HTERT RPE-1 (cell line): ENCODE measurements at regions not wholly inside any gene's neighbourhood (a gene's known extent, or its start where the extent isn't known, plus 50 kb on each side); places are given as distances from the start of the nearest gene placed in this dataset.

Experiments used
- in situ Hi-C: fragments of 300-500 bp; cut with MboI; formaldehyde crosslinking; loops from 4 replicates; pipeline ENCODE4 v1.14.3; 2020; ENCODE audit warnings: low sequenced_read_pairs

DNA sequence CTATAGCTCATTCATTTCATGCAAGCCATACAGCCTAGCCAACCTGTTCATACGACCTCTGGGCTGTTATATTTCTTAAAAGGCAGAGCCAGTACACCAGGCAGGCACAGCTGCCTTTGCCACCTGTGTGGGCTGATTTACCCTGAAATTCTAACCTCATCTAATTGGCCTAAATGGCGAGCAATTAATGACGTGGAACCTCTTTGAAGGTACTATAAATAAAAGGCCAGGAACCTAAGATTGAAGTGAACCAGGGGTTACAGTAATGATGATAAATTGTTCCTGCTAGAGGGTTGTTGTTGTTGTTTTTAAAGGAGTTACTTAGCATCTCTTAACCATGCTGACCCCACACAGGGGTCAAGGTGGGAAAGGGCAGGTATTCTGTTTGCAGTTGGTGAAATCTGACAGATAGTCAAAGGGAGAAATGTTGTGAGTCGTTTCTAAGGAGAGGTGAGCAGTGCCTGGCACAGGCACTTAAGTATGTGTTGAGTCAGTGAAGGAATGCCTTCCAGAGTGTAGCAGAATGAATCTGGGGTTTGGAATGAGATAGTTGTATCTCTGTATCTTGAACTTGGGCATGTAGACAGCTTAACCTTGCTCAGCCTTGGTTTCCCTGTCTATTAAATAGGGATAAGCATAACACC is 213.5 kb upstream of the NAV2 start:
- in situ Hi-C loops = no loop called here

DNA sequence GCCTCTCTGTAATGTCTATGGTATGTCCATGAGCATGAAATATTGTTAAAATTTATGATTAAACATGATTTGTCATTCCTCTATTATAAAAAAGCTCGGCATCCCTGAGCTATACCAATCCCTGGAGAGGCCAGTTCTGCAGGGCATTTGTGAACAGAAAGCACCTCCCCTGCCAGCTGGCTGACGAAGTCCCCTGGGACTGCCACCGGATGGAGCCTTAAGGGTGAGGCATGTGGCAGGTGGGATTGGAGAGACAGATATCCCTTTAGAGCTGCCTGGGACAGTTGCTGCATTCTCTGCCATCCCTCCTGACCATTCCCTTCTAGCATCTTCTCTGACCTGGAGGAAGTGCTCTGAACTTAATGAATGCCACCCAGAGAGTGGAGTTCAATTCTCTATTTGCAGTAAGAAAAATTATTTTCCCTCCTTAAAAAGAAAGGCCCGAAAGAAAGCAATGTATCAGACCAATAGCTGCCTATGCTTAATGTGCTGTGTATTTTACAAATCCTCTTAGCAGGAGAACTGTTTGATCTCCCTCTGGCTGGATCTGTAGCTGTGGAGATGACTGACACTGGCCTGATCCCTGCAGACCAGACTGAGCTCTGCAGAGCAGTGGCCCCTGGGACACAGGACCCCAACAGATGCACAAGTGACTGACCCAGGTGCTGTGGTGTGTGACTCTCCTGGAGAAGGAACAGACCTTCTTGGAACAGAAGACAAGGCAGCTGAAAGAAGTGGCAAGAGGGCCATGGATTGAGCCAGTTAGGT is 219.0 kb upstream of the NAV2 start:
- in situ Hi-C loops = no loop called here

DNA sequence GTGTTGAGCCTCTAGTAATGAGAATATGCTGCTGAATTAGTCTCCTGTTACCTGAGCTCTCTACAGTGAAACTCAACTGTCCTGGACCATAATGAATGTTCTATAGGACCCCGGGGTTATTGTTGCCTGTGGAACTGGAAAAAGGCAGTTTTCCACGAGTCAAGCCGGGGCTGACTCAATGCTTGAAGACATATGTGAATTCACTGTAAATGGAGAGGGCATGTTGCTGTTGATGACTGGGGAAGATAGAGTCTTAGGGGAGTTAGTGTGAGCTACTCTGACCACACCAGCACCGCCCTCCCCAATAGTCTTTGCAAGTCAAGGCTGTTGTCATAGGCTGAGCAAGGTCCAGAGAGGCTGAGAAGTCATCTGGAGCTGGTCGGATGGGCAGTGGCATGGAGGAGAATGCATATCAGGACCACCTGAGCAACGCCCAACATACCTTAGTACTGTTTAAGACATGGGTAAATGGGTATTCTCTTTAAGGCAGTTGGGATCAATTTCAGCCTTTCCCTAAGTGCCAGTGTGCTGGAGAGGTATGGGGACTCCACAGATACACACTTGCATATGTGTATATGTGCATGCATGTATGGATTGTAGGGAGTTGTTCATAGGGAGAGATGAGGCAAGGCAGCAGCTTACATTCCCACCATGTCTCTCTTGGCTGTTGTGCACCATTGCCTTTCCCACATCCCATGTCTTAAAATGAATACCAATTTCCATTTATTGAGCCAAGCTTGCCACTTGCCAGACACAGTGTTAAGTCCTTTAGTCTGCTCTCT is 230.1 kb upstream of the NAV2 start:
- in situ Hi-C loops = no loop called here

DNA sequence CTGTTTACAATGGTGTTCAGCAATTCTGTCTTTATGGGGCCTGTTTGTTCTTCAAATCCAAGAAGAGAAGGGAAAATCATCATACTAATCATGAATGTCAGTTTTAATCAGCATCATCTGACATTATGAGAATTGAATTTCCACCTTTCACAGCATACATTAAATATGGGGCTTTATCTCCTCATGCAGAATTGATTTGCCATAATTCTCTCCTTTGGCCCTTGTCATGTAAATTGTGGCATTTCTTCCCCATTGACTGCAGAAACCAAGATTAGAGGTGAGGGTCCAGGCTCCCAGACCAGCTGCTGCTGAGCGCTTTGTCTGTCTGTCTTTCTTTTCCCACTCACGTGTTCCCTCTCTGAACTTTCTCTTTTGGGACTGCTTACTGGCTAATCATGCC is 232.1 kb upstream of the NAV2 start:
- in situ Hi-C loops = no loop called here

DNA sequence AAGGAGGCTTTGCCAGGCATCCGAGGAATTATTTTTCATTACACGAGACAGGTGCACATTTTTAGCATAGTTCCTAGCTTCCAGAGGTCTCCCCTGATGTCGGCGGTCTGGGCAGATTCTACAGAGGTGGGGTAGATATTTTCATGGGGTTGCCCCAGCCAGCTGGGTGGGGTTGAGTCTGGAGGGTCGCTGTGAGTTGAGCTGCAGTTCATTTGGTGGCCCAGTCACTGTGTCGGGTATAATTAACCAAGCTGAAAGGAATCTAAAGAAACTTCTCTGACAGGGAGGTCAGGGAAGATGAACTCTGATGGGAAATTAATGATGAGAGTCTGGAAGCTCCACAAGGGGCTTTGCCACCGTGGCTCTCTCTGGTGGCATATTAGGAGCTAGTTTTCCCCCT is 233.7 kb upstream of the NAV2 start:
- in situ Hi-C loops = no loop called here

DNA sequence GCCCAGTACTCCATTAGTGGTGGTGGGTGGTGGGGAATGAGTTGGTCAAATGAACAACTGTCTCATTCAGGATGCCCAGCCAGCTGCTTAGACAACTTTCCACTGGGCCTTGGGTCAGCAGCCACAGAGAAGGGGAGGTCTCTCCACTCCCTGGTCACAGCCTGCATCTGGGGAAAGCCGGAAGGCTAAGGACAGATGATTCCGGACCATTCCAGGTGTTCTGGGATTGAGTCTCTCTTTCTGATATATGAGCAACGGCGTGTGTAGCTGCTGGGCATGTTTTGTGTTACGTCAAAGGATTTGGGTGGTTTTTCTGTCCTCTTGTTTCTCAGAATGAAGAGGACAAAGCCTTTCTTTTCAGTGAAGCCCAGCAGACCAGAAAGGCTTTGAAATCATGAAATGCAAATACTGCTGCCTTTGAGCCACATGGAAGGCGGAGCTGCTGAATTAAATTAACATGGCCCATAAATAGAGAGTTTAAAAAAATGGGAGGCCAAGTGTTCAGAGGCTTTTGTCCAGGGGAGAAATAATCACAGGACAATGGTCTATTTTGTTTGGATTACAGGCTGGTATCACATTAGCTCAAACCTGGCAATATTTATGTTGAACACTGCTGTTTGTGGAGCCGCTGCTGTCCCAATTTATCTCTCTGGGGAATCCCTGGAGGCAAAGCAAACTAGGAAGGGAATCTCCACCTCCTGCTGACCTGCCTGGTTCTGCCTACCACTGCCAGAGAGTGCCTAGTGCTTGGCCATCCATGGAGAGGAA is 234.4 kb upstream of the E2F8 start:
- in situ Hi-C loops = no loop called here

DNA sequence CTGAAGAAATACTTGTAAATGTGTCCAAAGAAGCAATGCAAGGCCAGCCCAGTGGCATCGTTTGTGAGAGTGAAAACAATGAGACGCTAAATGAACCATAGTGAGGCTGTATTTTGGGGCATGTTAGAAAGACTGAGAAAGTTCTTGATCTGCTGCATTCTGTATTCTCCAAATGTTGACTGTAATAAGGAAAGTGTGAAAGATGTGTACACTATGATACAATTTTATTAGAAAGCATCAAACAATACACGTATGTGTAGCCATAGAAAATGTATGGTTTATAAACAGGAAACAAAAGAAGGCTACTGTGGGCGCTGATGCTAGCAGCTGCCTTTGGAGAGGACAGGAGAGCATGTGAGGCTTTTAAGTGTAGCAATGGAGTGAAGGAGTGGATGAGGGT is 233.5 kb upstream of the E2F8 start:
- in situ Hi-C loops = no loop called here

DNA sequence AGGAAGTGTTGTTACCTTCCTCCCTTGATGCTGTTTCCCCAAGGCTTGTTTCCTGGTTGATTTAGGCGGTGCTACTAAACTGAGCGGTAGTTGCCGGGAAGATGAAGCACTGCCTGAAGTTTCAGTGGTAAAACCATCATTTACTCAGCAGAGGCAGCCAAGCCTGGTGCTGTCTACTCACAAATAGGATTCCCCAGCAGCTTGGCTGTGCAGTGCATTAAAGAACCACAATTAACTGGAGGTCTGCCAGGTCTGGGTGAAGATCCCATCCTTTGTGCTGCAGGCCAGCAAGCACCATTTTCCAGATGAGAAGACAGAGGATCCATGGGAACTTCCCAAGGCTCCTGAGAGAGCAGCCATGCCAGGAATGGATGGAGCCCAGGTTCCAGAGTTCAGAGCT is 231.9 kb upstream of the E2F8 start:
- in situ Hi-C loops = no loop called here

DNA sequence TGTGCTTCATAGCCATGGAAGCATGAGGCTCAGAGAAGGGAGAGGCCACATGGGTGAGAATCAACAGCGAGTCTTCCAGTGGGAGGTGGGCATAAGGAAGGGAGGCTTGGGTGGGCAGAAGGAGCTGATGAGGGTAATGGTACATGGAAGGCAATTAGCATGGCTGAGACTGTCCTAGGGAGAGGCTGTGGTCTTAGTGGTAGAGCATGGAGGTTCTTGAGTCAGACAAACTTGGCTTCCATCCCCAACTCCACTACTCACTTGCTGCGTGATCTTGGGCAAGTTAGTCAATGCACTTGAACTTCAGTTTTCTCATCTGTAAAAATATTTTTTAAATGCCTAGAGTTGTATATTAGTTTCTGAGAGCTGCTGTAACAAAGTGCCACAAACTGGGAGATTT is 227.2 kb upstream of the E2F8 start:
- in situ Hi-C loops = no loop called here

DNA sequence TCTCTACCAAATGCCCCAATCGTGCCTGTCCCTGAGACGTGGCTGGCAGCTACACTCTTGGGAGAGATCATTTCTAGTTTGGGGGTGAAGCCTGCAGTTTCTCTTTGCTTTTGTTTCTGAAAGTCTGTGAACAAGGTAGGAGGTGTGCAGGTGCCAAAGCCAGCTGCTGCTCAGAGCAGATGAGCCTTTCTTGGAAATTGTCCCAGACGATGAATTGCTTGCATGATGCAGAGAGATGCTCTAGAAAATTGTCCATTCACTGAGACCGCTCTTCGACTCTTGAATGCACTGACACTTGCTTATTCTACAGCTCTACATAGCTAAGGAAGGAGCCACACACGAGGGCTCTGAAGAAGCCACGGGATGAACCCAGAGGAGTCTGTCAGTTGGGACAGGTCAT is 225.6 kb upstream of the E2F8 start:
- in situ Hi-C loops = no loop called here

DNA sequence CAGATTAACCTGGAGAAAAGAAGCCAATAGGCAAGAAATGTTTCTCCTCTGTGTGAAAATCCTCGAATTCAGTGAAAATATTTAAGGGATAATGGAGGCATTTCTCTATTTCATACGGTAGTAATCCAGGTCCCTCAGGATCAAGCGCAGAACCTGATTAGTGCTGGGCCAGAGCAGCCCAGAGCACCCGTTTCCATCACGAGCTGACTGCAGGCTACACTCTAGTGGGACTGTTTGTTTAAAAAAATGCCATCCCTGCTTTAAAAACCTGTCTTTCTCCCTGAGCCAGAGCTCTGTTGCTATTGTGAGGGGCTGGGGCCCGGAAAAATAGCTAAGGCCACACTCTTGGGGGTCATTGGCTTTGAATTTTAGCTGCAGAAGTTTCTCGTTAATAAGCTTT is 223.2 kb upstream of the E2F8 start:
- in situ Hi-C loops = no loop called here

DNA sequence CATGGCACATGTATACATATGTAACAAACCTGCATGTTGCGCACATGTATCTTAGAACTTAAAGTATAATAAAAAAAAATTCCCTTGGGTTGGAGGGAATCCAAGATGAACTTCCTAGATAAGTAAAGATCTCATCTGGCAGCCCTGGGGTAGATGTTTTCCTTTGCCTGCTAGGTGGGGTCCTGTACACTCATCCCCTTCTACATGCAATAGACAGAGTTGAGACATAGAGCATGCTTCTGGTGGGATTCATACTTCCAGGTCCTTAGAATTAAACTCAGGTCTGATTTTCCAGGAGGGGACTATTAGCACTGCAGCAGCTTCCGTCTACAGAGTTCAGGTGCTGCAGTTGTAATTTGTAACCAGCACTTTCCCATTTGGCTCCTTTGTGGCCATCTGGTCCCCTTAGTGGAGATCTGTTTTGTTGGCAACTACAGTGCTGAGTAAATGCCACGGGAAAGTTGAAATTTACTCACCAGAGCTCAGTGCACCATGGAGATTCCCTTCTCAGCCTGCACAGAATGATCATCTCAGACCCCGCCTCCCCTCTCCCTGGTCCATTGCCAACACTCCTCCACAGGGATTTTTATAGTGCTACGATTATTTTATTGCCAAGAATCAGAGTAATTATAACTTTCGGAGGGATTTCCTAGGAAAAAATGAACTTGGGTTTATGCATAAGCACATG is 220.1 kb upstream of the E2F8 start:
- in situ Hi-C loops = no loop called here

DNA sequence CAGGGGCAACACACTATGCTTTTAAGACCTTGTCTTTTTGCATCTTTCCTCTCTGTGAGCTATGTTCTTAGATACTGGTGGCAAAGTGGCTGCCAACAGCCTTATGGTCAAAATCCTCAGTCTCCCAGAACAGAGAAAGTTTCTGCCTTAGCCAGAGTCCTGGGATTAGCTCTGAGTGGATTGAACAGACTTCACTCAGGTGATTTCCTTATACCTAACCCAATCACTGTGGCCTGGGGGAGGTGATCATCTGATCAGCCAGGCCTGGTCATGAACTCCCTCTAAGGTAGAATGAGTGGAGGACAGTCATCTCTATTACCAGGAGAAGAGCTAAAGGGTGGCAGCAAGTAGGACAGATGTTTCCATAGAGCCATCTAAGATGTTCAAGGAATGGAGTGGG is 218.5 kb upstream of the E2F8 start:
- in situ Hi-C loops = no loop called here

DNA sequence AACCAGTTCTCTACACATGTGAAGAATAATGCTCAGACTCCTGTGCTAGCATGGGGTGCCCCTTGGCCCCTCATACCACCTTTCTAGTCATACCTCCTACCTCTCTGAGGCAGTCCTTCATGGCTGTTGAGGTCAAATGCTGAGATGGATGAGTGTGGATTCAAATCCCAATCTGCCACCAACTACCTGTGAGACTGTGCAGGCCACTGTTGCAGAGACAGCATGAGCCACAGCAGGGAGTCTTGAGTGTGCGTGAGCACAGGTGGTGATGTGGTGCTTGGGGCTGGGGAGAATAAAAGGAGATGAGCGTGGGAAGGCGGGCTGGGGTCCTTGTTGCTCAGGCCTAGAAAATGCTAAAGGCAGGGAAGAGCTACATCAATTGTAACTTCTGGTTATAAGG is 218.0 kb upstream of the E2F8 start:
- in situ Hi-C loops = no loop called here

DNA sequence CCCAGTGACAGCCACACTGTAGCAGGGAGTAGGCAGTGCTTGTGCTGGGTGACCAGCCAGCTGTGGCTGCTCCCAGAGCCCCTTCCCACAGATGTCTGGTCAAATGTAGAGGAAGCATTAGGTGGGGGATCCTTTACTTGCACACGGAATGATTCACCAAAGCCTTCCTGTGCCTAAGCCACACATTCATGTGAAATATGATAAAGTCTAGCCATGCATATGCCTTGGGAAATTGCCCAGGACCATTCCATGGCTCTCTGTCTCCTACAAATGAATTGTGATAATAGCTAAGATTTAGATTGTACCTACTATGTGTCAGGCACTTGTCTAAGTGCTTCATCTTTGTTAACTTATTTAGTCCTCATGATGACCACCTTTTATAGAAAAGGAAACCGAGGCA is 217.5 kb upstream of the E2F8 start:
- in situ Hi-C loops = no loop called here

DNA sequence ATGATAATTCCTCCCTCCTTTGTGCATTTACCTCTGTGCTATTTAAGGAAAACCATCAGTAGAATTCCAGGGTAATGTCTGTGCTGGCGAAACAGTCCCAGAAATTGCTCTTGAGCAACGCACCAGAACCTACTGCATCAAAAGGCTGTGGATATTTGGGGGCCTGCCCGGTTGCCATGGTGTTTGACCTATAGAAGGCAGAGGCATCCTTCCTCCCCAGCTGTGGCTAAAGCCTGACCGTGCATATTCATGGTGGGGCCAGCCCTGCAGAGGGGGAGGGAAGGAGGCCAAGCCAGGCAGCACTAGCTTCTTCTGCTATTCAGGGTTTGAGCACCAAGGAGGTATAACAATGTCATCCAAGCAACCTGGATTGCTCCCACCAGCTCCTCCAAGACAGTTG is 215.0 kb upstream of the E2F8 start:
- in situ Hi-C loops = no loop called here

DNA sequence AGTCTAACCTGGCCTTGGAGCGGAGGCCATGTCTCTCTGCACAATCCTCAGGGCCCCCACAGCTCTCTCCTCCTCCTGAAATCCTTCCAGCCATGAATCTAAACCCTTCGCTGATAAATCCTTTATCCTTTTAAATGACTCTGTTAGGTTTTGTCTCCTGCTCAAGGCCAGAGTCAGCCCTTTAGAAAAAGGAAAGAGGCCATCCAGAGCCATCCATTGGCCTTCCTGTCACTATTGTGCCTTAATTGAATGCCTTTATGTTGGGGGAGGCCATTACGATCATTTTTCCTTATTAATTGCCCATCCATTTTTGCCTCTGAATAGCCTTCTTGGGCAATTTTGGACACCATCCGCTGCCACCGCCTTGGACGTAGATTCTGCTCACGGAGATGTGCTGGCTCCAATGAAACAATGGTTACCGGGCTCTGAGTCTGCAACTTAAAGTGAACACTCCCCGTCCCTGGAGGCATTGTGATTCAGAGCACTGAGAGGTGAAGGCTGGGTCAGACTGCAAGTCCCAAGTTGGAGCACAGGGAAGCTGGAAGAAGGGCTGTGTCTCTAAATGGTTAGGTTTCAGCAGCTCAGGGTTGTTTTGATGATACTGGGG is 213.0 kb upstream of the E2F8 start:
- in situ Hi-C loops = no loop called here

DNA sequence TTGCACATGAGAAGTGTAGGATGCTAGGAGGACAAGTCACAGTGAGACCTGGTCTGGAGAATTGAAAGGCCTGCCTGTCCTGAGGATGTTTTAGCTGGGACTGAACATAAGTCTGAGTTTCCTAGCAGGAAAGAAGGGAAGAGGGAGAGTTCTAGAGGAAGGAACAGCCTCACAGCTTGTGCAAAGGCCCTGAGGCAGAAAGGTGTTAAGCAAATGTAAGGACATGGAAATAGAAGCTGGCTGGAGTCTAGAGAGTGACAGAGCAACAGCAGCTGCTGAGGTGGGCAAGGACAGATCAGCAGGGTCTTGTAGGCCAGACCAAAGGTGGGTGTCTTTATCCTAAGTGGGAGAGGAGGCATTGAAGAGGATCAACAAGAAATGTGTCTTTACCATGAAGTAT is 210.9 kb upstream of the E2F8 start:
- in situ Hi-C loops = no loop called here

DNA sequence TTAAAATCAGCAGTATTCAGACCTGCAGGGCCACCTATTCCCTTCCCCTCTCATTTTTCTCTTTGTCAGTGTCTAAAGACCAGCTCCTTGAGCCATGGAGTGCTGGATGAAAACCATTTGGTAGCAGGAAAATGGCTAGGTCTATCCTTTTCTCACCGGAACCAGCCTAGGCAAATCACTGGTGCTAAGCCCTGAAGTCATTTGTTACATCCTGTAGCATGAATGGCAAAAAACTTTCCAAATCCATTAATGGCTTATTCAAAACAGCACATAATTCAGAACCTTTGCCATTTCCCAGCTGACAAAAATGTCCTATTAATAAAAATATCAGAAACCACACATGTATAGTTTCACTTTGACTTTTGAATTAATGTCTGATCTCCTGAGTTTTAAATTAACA is 209.5 kb upstream of the E2F8 start:
- in situ Hi-C loops = no loop called here

DNA sequence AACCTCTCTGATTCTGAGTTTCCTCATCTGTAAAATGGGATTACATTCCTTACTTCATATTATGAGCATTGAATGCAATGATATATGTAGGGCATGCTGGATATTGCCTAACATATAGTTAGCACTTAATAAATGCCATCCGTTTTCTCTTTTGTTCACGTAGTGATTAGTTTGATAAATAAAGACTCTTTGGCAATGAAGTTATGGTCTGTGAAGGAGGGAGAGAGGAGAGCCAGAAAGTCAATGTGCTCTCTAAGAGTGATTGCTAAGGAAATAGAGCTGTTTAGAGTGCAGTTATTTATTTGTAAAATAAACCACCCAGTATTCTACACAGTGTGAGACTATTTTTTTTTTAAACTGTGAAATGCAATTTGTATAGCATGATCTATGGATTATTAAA is 207.9 kb upstream of the E2F8 start:
- in situ Hi-C loops = no loop called here
